ENCODE measurements at regions not wholly inside any gene's neighbourhood (a gene's known extent, or its start where the extent isn't known, plus 50 kb on each side); places are given as distances from the start of the nearest gene placed in this dataset.

GRCh38 chr10:108037061-108037460 lies 872.6 kb upstream of the SORCS1 start:
- no peak for TF ChIP-seq CTCF (IDR thresholded peaks at IDR 0.05)
- no peak for TF ChIP-seq POLR2A (IDR thresholded peaks at IDR 0.05)

Data from testis (tissue), 2 donors.